Uterus (tissue), 3 donors: ENCODE measurements at regions not wholly inside any gene's neighbourhood (a gene's known extent, or its start where the extent isn't known, plus 50 kb on each side); places are given as distances from the start of the nearest gene placed in this dataset.

Experiments used
- DNase-seq, 2 donors: peaks; one replicate each; pipeline ENCODE4 v3.0.0-alpha.2; 2019 to 2020
- H3K27ac ChIP-seq, 2 donors: fragments of 200-600 bp; sonication (generic); 1 replicate in 1 of 2; 2 replicates in 1 of 2; pipeline ENCODE4 v1.5.1; 2016 to 2018
- H3K27me3 ChIP-seq, 2 donors: fragments of 200-600 bp; sonication (generic); one replicate each; pipeline ENCODE4 v1.5.1; 2018 to 2019; ENCODE audit warnings: control low read depth in 1 of 2
- H3K36me3 ChIP-seq, 2 donors: fragments of 200-600 bp; sonication (generic); one replicate each; pipeline ENCODE4 v1.5.1; 2019; ENCODE audit warnings: control low read depth in 1 of 2
- H3K4me1 ChIP-seq, 2 donors: fragments of 200-600 bp; sonication (generic); one replicate each; pipeline ENCODE4 v1.5.1; 2018 to 2019; ENCODE audit warnings: control low read depth in 1 of 2
- H3K4me3 ChIP-seq, 2 donors: fragments of 200-600 bp; sonication (generic); 1 replicate in 1 of 2; 2 replicates in 1 of 2; pipeline ENCODE4 v1.5.1; 2018 to 2019; ENCODE audit warnings: mild to moderate bottlenecking in 1 of 2
- H3K9me3 ChIP-seq, 2 donors: fragments of 200-600 bp; sonication (generic); one replicate each; pipeline ENCODE4 v1.5.1; 2019; ENCODE audit warnings: control low read depth in 1 of 2
- CTCF ChIP-seq, 4 experiments: fragments of 200-600 bp in 2 of 4; fragments of 450-650 bp in 2 of 4; sonication (generic) in 2 of 4; IDR thresholded peaks; one replicate each; pipeline ENCODE4 v1.5.1; 2016 to 2019; ENCODE audit warnings: antibody characterized with exemption in 4 of 4, mild to moderate bottlenecking in 2 of 4, moderate library complexity in 1 of 4
- POLR2A ChIP-seq, 2 donors: fragments of 450-650 bp; IDR thresholded peaks; one replicate each; pipeline ENCODE4 v1.6.1; 2016; ENCODE audit warnings: antibody characterized with exemption in 2 of 2, mild to moderate bottlenecking in 1 of 2, moderate library complexity in 1 of 2
- intact Hi-C: fragments of 100-400 bp; cut with DNase I; formaldehyde crosslinking; loops from one replicate; pipeline ENCODE4 v1.15.1; 2023; ENCODE audit warnings: low total_unique reads
- donor health status: DM: yes; HTN: yes; CAD: no.

- intact Hi-C loops: no loop called here
- H3K4me3 ChIP-seq: no peak overlapping the region
- H3K36me3 ChIP-seq: no peaks in the 10 kb centered on the region
- no peaks in the 10 kb centered on the region for H3K9me3 ChIP-seq
- H3K27me3 ChIP-seq: no peaks in the 10 kb centered on the region
- TF ChIP-seq CTCF (IDR thresholded peaks at IDR 0.05): no peak
- TF ChIP-seq POLR2A (IDR thresholded peaks at IDR 0.05): no peak
- DNase-seq: no peak
- no peak overlapping the region for H3K27ac ChIP-seq
- no peaks in the 10 kb centered on the region for H3K4me1 ChIP-seq
Measured at GRCh38 chr15:97059281-97059680, 728.8 kb downstream of the NR2F2 start.

GRCh38 chr15:97061392-97061791 is 730.9 kb downstream of the NR2F2 start:
- H3K36me3 ChIP-seq: no peaks in the 10 kb centered on the region
- intact Hi-C loops: no loop called here

GRCh38 chr15:97071668-97072067 is 741.2 kb downstream of the NR2F2 start:
- Histone ChIP-seq H3K27me3 (no peaks in the 10 kb centered on the region), H3K4me3 (no peak overlapping the region), H3K36me3 (no peaks in the 10 kb centered on the region), H3K4me1 (no peaks in the 10 kb centered on the region), H3K27ac (no peak overlapping the region), H3K9me3 (no peaks in the 10 kb centered on the region)
- intact Hi-C loops: no loop called here
- no peak for TF ChIP-seq CTCF (IDR thresholded peaks at IDR 0.05)
- TF ChIP-seq POLR2A (IDR thresholded peaks at IDR 0.05): no peak
- DNase-seq: no peak

More at GRCh38 chr15:97061392-97061791, 730.9 kb downstream of the NR2F2 start:
- Histone ChIP-seq H3K9me3 (no peaks in the 10 kb centered on the region), H3K27ac (no peak overlapping the region), H3K4me1 (no peaks in the 10 kb centered on the region), H3K27me3 (no peaks in the 10 kb centered on the region), H3K4me3 (no peak overlapping the region)
- DNase-seq: no peak
- TF ChIP-seq CTCF (IDR thresholded peaks at IDR 0.05): no peak
- no peak for TF ChIP-seq POLR2A (IDR thresholded peaks at IDR 0.05)

- no peak overlapping the region for H3K27ac ChIP-seq
- intact Hi-C loops: no loop called here
- no peak for DNase-seq
- TF ChIP-seq POLR2A (IDR thresholded peaks at IDR 0.05) (no peak), CTCF (IDR thresholded peaks at IDR 0.05) (no peak)
- no peaks in the 10 kb centered on the region for H3K27me3 ChIP-seq
- no peaks in the 10 kb centered on the region for H3K4me1 ChIP-seq
- no peaks in the 10 kb centered on the region for H3K9me3 ChIP-seq
- no peaks in the 10 kb centered on the region for H3K36me3 ChIP-seq
- H3K4me3 ChIP-seq: no peak overlapping the region
Measured at GRCh38 chr15:97072545-97072944, 742.0 kb downstream of the NR2F2 start.

- intact Hi-C loops: no loop called here
- H3K9me3 ChIP-seq: no peaks in the 10 kb centered on the region
- DNase-seq: no peak
- H3K27me3 ChIP-seq: no peaks in the 10 kb centered on the region
- TF ChIP-seq CTCF (IDR thresholded peaks at IDR 0.05) (no peak), POLR2A (IDR thresholded peaks at IDR 0.05) (no peak)
- no peak overlapping the region for H3K4me3 ChIP-seq
- no peak overlapping the region for H3K27ac ChIP-seq
- H3K36me3 ChIP-seq: no peaks in the 10 kb centered on the region
- H3K4me1 ChIP-seq: no peaks in the 10 kb centered on the region
Measured at GRCh38 chr15:97076011-97076410, 745.5 kb downstream of the NR2F2 start.
